ENCODE measurements at regions not wholly inside any gene's neighbourhood (a gene's known extent, or its start where the extent isn't known, plus 50 kb on each side); places are given as distances from the start of the nearest gene placed in this dataset.

- no peak for DNase-seq (ENCODE audit: low read depth, low spot score)
- in situ Hi-C loops (cut with HindIII; ENCODE audit: low sequenced_read_pairs) = no loop called here
- no peak for TF ChIP-seq CTCF (IDR thresholded peaks at IDR 0.05; ENCODE audit: low read depth, low read length)
- H3K4me3 ChIP-seq (ENCODE audit: low read depth, low read length) = no peak overlapping the region
Measured at GRCh38 chr20:5470943-5471342, 139.9 kb downstream of the GPCPD1 start.

DNA sequence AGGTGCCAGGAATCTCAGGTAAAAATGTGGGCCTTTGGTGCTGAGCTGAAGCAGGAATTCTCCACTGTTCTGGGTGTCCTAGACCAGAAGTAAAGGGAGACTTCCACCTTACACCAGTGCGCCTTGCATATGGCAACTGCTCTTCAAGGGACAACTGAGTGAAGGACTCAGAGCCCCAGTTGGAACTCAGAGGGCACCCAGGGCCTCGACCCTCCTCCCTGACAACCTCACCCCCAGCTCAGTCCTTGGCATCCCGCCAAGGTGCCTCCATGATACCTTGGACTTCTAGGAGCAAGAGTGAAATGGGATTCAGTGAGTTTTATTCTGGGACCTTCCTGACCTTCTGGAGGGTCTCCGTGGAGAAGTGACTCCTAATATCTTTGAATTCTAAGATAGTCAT lies 140.3 kb downstream of the GPCPD1 start:
- in situ Hi-C loops (cut with HindIII; ENCODE audit: low sequenced_read_pairs) = no loop called here
- no peak for DNase-seq (ENCODE audit: low read depth, low spot score)
- no peak overlapping the region for H3K4me3 ChIP-seq (ENCODE audit: low read depth, low read length)
- TF ChIP-seq CTCF (IDR thresholded peaks at IDR 0.05; ENCODE audit: low read depth, low read length) = no peak

DNA sequence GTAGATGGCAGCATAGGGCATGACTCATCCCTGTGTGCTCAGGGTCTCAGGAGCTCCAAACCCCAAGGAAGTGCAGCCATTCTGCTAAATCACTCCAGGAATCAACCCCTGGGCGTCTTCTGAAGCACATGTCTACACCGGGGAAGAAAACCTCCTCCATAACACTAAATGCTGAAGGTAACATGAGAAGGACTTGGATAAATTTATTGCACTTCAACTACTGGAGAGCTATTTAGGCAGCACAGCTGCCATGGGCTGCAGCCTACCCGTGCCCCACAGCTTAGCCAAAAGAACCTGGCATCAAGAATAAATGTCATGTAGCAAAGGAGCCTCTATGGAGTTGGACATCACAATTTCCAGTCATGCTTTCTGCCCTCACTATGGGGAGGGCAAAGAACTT lies 141.7 kb downstream of the GPCPD1 start:
- H3K4me3 ChIP-seq (ENCODE audit: low read depth, low read length) = no peak overlapping the region
- no peak for DNase-seq (ENCODE audit: low read depth, low spot score)
- in situ Hi-C loops (cut with HindIII; ENCODE audit: low sequenced_read_pairs) = no loop called here
- TF ChIP-seq CTCF (IDR thresholded peaks at IDR 0.05; ENCODE audit: low read depth, low read length) = no peak

DNA sequence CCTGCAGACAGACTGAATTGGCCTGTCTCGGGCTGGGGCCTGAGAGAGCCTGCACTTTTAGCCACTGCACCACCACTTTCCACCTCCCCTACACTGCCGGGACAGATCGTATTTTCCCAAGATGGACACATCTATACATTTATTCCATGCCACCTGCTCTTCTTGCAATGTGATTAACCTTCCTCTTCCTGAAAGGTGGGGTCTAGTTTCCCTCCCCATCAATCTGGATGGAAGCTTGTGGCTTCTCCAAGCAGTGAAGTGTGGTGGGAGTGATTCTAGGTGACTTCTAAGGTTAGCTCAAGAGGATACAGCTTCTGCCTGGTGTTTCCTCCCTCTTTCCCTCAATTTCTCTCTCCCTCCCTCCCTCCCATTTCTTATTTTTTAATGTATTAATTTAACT lies 143.7 kb downstream of the GPCPD1 start:
- in situ Hi-C loops (cut with HindIII; ENCODE audit: low sequenced_read_pairs) = no loop called here
- DNase-seq (ENCODE audit: low read depth, low spot score) = no peak
- H3K4me3 ChIP-seq (ENCODE audit: low read depth, low read length) = no peak overlapping the region
- no peak for TF ChIP-seq CTCF (IDR thresholded peaks at IDR 0.05; ENCODE audit: low read depth, low read length)

DNA sequence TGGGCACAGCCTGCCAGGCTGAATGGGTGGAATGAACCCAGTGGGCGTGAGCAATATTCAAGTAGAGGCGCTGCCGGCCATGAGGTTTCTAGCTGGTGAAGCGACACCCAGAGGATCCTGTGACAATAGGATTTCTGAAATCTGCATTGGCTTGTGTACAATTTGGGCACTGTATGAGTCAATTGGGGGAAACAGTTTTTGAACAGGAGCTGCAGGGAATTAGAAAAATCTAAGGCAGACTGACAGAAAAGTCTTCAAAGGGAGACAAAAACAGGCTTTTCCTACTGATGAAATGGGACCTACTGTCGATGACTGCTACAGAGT lies 145.2 kb downstream of the GPCPD1 start:
- in situ Hi-C loops (cut with HindIII; ENCODE audit: low sequenced_read_pairs) = no loop called here
- TF ChIP-seq CTCF (IDR thresholded peaks at IDR 0.05; ENCODE audit: low read depth, low read length) = no peak
- no peak for DNase-seq (ENCODE audit: low read depth, low spot score)

GRCh38 chr20:5464901-5465603 lies 145.8 kb downstream of the GPCPD1 start:
- no peak overlapping the region for H3K4me3 ChIP-seq (ENCODE audit: low read depth, low read length)
- no peak for TF ChIP-seq CTCF (IDR thresholded peaks at IDR 0.05; ENCODE audit: low read depth, low read length)
- in situ Hi-C loops (cut with HindIII; ENCODE audit: low sequenced_read_pairs) = no loop called here
- no peak for DNase-seq (ENCODE audit: low read depth, low spot score)

More for the DNA sequence above, 145.2 kb downstream of the GPCPD1 start:
- no peak overlapping the region for H3K4me3 ChIP-seq (ENCODE audit: low read depth, low read length)
